IPS-11a (cell line): ENCODE measurements at regions not wholly inside any gene's neighbourhood (a gene's known extent, or its start where the extent isn't known, plus 50 kb on each side); places are given as distances from the start of the nearest gene placed in this dataset.

Source experiments
- H3K4me3 ChIP-seq: one replicate; pipeline ENCODE4 v1.5.1; 2013; ENCODE audit warnings: low read depth, low read length, control low read depth

GRCh38 chr3:40800343-40800742, 275.6 kb downstream of the ZNF621 start:
- no peak overlapping the region for H3K4me3 ChIP-seq

- H3K4me3 ChIP-seq: no peak overlapping the region
Measured at GRCh38 chr3:40801284-40801741, 276.6 kb downstream of the ZNF621 start.

GRCh38 chr3:40803311-40803710, 278.6 kb downstream of the ZNF621 start:
- no peak overlapping the region for H3K4me3 ChIP-seq

GRCh38 chr3:40805456-40805855, 280.7 kb downstream of the ZNF621 start:
- no peak overlapping the region for H3K4me3 ChIP-seq

- no peak overlapping the region for H3K4me3 ChIP-seq
Measured at GRCh38 chr3:40810813-40811212, 286.1 kb downstream of the ZNF621 start.

- H3K4me3 ChIP-seq: no peak overlapping the region
Measured at GRCh38 chr3:40817017-40817416, 292.3 kb downstream of the ZNF621 start.

GRCh38 chr3:40821315-40821714, 296.6 kb downstream of the ZNF621 start:
- H3K4me3 ChIP-seq: no peak overlapping the region

GRCh38 chr3:40827226-40827625, 302.5 kb downstream of the ZNF621 start:
- H3K4me3 ChIP-seq: no peak overlapping the region

GRCh38 chr3:40827942-40828688, 303.4 kb downstream of the ZNF621 start:
- no peak overlapping the region for H3K4me3 ChIP-seq

- no peak overlapping the region for H3K4me3 ChIP-seq
Measured at GRCh38 chr3:40828741-40829415, 304.1 kb downstream of the ZNF621 start.

- no peak overlapping the region for H3K4me3 ChIP-seq
Measured at GRCh38 chr3:40829876-40830275, 305.1 kb downstream of the ZNF621 start.

- no peak overlapping the region for H3K4me3 ChIP-seq
Measured at GRCh38 chr3:40837300-40837699, 312.5 kb downstream of the ZNF621 start.

- H3K4me3 ChIP-seq: no peak overlapping the region
Measured at GRCh38 chr3:40841131-40841530, 316.4 kb downstream of the ZNF621 start.

- H3K4me3 ChIP-seq: no peak overlapping the region
Measured at GRCh38 chr3:40841570-40842109, 316.9 kb downstream of the ZNF621 start.

GRCh38 chr3:40842714-40843113, 318.0 kb downstream of the ZNF621 start:
- H3K4me3 ChIP-seq: no peak overlapping the region

GRCh38 chr3:40843208-40843624, 318.5 kb downstream of the ZNF621 start:
- H3K4me3 ChIP-seq: no peak overlapping the region

GRCh38 chr3:40843851-40844548, 319.2 kb downstream of the ZNF621 start:
- H3K4me3 ChIP-seq: no peak overlapping the region

GRCh38 chr3:40844896-40845295, 320.1 kb downstream of the ZNF621 start:
- no peak overlapping the region for H3K4me3 ChIP-seq

GRCh38 chr3:40845447-40845846, 320.7 kb downstream of the ZNF621 start:
- no peak overlapping the region for H3K4me3 ChIP-seq

GRCh38 chr3:40845916-40846315, 321.2 kb downstream of the ZNF621 start:
- H3K4me3 ChIP-seq: no peak overlapping the region

- no peak overlapping the region for H3K4me3 ChIP-seq
Measured at GRCh38 chr3:40846451-40846850, 321.7 kb downstream of the ZNF621 start.
